HS-5 (cell line): ENCODE measurements at regions not wholly inside any gene's neighbourhood (a gene's known extent, or its start where the extent isn't known, plus 50 kb on each side); places are given as distances from the start of the nearest gene placed in this dataset.
"Not testable (repeated sequence)": the region's sequence is repeated elsewhere in the genome, so short reads cannot be mapped to it uniquely, and the experiment has no call there.

Experiments used
- DNase-seq: peaks from one replicate; pipeline ENCODE4 v3.0.0-alpha.2; 2012; ENCODE audit warnings: low read depth

GRCh38 chr5:124111886-124112285, 599.9 kb downstream of the CSNK1G3 start:
- no peak for DNase-seq

GRCh38 chr5:124110942-124111341, 599.0 kb downstream of the CSNK1G3 start:
- no peak for DNase-seq

- no peak for DNase-seq
These were observed 593.3 kb downstream of the CSNK1G3 start for GRCh38 chr5:124105326-124105725.

- DNase-seq = no peak
These were observed 592.8 kb downstream of the CSNK1G3 start for GRCh38 chr5:124104821-124105220.

GRCh38 chr5:124104344-124104743, 592.4 kb downstream of the CSNK1G3 start:
- no peak for DNase-seq

GRCh38 chr5:124103671-124104070, 591.7 kb downstream of the CSNK1G3 start:
- DNase-seq = no peak

- not testable (repeated sequence) for DNase-seq
These were observed 591.1 kb downstream of the CSNK1G3 start for GRCh38 chr5:124103056-124103455.

GRCh38 chr5:124102486-124102885, 590.5 kb downstream of the CSNK1G3 start:
- no peak for DNase-seq

GRCh38 chr5:124093658-124094057, 581.7 kb downstream of the CSNK1G3 start:
- no peak for DNase-seq

GRCh38 chr5:124090115-124090514, 578.1 kb downstream of the CSNK1G3 start:
- no peak for DNase-seq

- DNase-seq = no peak
These were observed 577.6 kb downstream of the CSNK1G3 start for GRCh38 chr5:124089578-124089977.

- no peak for DNase-seq
These were observed 576.5 kb downstream of the CSNK1G3 start for GRCh38 chr5:124088289-124089032.

GRCh38 chr5:124087752-124088151, 575.8 kb downstream of the CSNK1G3 start:
- DNase-seq = no peak

GRCh38 chr5:124080256-124080655, 568.3 kb downstream of the CSNK1G3 start:
- no peak for DNase-seq

- DNase-seq = no peak
These were observed 567.1 kb downstream of the CSNK1G3 start for GRCh38 chr5:124079062-124079461.

GRCh38 chr5:124074500-124074899, 562.5 kb downstream of the CSNK1G3 start:
- DNase-seq = no peak

- DNase-seq = no peak
These were observed 560.6 kb downstream of the CSNK1G3 start for GRCh38 chr5:124072570-124072969.

GRCh38 chr5:124071039-124071438, 559.1 kb downstream of the CSNK1G3 start:
- no peak for DNase-seq

GRCh38 chr5:124065508-124065907, 553.5 kb downstream of the CSNK1G3 start:
- DNase-seq = no peak

GRCh38 chr5:124064956-124065355, 553.0 kb downstream of the CSNK1G3 start:
- DNase-seq = no peak

GRCh38 chr5:124061663-124062062, 549.7 kb downstream of the CSNK1G3 start:
- no peak for DNase-seq

GRCh38 chr5:124061068-124061430, 549.1 kb downstream of the CSNK1G3 start:
- no peak for DNase-seq

GRCh38 chr5:124060413-124061067, 548.6 kb downstream of the CSNK1G3 start:
- DNase-seq = no peak

GRCh38 chr5:124060011-124060410, 548.0 kb downstream of the CSNK1G3 start:
- no peak for DNase-seq
